GM12872 (cell line): ENCODE measurements at regions not wholly inside any gene's neighbourhood (a gene's known extent, or its start where the extent isn't known, plus 50 kb on each side); places are given as distances from the start of the nearest gene placed in this dataset.

Experiments used
- TF ChIP-seq, protein P1 (sequence below): IDR thresholded peaks from 3 replicates; pipeline ENCODE4 v1.5.1; 2011; ENCODE audit warnings: low read depth, mild to moderate bottlenecking, low read length, moderate library complexity; ENCODE audit not compliant: insufficient read depth

DNA sequence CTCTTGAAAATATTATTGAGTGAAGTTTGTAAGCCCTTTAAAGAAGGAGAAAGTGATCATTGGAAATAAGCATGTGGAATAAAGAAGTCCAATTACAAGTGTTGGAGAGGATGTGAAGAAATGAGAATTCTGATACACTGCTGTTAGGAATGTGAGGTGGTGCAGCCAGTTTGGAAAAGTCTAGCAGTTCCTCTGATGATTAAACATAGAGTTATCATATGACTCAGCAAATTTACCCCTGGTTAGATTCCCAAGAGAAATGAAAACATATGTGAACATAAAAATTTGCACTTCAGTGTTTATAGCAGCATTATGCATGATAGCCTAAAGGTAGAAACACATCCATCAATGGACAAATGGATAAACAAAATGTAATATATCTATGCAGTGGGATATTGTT is 319.9 kb downstream of the AEBP2 start:
- TF ChIP-seq, protein P1, sequence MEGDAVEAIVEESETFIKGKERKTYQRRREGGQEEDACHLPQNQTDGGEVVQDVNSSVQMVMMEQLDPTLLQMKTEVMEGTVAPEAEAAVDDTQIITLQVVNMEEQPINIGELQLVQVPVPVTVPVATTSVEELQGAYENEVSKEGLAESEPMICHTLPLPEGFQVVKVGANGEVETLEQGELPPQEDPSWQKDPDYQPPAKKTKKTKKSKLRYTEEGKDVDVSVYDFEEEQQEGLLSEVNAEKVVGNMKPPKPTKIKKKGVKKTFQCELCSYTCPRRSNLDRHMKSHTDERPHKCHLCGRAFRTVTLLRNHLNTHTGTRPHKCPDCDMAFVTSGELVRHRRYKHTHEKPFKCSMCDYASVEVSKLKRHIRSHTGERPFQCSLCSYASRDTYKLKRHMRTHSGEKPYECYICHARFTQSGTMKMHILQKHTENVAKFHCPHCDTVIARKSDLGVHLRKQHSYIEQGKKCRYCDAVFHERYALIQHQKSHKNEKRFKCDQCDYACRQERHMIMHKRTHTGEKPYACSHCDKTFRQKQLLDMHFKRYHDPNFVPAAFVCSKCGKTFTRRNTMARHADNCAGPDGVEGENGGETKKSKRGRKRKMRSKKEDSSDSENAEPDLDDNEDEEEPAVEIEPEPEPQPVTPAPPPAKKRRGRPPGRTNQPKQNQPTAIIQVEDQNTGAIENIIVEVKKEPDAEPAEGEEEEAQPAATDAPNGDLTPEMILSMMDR, result no peak

DNA sequence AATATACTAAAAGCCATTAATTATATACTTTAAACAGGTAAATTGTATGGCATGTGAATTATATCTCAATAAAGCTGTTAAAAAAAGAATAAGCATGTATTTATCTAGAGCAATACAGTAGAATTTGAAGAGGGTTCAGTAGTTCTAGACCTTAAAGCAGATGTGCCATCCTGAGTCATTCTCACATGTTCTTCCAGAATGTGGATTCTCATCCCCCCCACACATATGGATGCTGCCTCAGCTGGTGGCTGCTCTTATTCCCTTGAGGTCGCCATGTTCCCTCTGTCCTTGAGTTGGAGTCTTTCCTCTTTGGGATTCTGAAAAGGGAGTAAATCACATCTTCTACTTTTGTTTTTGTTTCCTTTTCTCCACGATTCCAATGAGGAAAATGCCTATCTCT is 321.3 kb downstream of the AEBP2 start:
- TF ChIP-seq, protein P1, result no peak

DNA sequence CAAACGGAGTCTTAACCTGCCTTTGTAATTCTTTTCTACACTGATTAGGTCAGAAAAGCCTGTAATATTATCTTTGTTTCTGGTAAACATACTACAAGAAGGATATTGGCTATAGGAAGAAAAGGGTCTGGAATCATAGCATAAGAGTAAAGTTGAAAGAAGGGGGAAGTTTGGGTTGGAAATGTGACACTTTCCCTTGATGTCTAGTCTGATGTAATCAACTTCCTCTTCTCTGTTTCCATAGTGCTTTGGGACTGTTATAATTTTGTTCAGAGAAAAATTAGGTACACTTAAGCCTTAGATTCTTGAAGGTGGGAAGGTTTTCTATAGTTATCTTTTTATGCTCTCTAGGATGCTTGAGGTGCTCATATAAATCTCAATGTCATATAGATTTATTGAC is 322.2 kb downstream of the AEBP2 start:
- TF ChIP-seq, protein P1, result no peak

DNA sequence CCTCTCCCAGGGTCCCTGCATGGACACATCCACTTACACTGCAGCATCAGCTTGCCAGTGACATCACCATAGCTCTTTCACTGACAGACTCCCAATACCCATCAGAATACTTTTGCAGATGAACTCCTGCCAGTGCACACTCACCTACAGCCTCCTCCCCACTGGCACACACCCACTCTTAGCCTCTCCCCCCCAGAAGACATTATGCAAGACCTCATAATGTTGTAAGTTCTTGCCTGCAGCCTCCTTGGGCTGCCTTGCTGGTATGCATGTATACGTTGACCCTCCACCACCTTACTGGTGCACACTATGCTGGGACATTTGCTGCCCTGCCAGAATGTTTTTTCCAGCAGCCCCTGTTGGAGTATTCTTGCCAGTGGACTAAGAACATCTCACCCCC is 324.2 kb downstream of the AEBP2 start:
- TF ChIP-seq, protein P1, result no peak

DNA sequence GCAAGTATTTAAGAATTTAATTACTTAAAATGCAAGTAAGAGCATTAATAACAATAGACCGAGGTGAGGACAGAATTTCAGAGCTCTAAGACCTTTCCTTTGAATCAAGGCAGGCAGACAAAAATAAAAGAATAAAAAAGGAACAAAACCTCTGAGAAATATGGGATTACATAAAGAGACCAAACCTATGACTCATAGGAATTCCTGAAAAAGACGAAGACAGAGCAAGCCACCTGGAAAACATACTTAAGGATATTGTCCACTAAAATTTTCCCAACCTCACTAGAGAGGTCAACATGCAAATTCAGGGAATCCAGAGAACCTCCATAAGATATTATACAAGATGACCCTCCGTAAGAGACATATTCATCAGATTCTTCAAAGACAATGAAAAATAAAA is 325.1 kb downstream of the AEBP2 start:
- TF ChIP-seq, protein P1, result no peak

DNA sequence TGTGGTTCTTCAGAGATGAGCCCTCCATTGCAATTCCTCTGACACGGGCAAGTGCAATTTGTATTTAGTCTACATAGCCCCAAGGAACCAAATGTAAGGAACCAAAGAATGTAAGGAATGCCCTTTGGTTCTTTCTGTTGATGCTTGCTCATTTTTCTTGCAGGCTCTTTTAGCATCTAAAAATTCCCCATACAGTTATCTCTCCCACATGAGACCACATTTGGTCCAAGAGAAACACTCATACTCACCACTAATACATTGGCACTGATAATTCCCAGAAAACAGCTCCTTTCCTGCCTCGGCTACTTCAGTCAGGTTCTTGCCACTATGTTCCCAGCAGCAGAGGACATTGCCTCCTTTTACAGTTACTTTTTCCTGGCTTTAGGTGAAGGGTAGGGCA is 332.6 kb downstream of the AEBP2 start:
- TF ChIP-seq, protein P1, result no peak

DNA sequence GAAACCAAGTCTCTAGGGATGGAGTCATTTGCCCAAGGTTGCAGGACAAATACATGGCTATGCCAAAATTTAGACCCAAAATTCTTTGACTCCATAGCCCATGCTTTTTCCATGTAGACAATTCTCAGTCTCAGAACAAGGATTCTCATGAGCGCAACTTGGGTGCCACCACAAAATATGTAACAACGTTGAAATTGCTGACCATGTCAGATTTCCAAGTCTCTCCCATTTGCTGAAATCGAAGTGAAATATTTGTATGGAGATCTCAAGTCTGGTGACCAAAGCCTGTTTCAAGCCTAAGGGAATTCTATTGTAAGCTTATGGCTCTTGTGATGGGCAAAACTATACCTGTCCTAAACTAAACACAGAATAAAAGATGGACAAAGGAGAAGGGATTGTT is 333.5 kb downstream of the AEBP2 start:
- TF ChIP-seq, protein P1, result no peak

DNA sequence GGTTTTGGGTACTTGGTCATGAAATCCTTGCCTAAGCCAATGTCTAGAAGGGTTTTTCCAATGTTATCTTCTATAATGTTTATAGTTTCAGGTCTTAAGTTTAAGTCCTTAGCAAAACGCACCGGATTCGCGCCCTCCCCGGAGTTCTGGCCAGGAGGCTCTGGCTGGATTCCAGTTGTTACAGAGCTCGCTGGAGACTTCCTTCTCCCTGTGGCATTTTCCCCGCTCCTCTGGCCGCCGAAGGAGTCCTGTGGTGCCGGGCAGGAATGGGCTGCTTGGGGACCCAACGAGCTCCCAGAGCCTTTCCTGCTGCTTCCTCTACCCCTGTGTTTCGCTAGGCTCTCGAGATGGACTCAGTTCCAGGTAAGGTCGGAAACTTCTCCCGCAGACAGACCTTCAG is 335.9 kb downstream of the AEBP2 start:
- TF ChIP-seq, protein P1, result no peak
